HepG2 (cell line): ENCODE measurements at regions not wholly inside any gene's neighbourhood (a gene's known extent, or its start where the extent isn't known, plus 50 kb on each side); places are given as distances from the start of the nearest gene placed in this dataset.

Source experiments
- AKNA ChIP-seq: sonication (generic); formaldehyde crosslinking; IDR thresholded peaks from 2 replicates; pipeline ENCODE4 v1.4.0; 2020; ENCODE audit warnings: missing genetic modification reagents, borderline replicate concordance
- CBX2 ChIP-seq, 2 experiments: fragments of 200-600 bp in 1 of 2; sonication (generic); formaldehyde crosslinking in 1 of 2; IDR thresholded peaks; 2 replicates each; pipeline versions ENCODE4 v1.7.0 to v1.8.1; 2018 to 2022; ENCODE audit warnings: low read depth in 2 of 2, low read length in 1 of 2, mild to moderate bottlenecking in 1 of 2, missing genetic modification reagents in 1 of 2
- EZH2 ChIP-seq: conservative IDR thresholded peaks from 2 replicates; pipeline ENCODE4 v1.6.1; 2012; ENCODE audit warnings: mild to moderate bottlenecking, low read depth, low read length, moderate library complexity
- MXI1 ChIP-seq: IDR thresholded peaks from 3 replicates; pipeline ENCODE4 v1.6.1; 2012; ENCODE audit warnings: low read depth, low read length, inconsistent platforms, borderline replicate concordance
- PHB2 ChIP-seq: fragments of 450-650 bp; IDR thresholded peaks from 2 replicates; pipeline ENCODE4 v1.6.1; 2018; ENCODE audit not compliant: partially characterized antibody
- PRDM15 ChIP-seq: sonication (generic); formaldehyde crosslinking; IDR thresholded peaks from 2 replicates; pipeline ENCODE4 v1.4.0; 2020; ENCODE audit warnings: missing genetic modification reagents
- RAD21 ChIP-seq: fragments of 450-650 bp; formaldehyde crosslinking; IDR thresholded peaks from 2 replicates; pipeline ENCODE4 v1.5.0; 2020; ENCODE audit warnings: mild to moderate bottlenecking
- RCOR2 ChIP-seq: IDR thresholded peaks from 2 replicates; pipeline ENCODE4 v1.6.1; 2016; ENCODE audit warnings: missing biosample characterization, missing genetic modification reagents
- ZNF136 ChIP-seq: sonication (generic); formaldehyde crosslinking; IDR thresholded peaks from 2 replicates; pipeline ENCODE4 v1.8.1; 2022; ENCODE audit warnings: low read depth, mild to moderate bottlenecking, moderate library complexity, missing genetic modification reagents
- ZNF18 ChIP-seq: sonication (generic); formaldehyde crosslinking; IDR thresholded peaks from 2 replicates; pipeline ENCODE4 v1.8.0; 2022; ENCODE audit warnings: mild to moderate bottlenecking, missing genetic modification reagents; ENCODE audit not compliant: insufficient replicate concordance

GRCh38 chr2:224143526-224143925, 104.4 kb upstream of the SERPINE2 start:
- TF ChIP-seq ZNF136 (CRISPR knock-in tag) (no peak), RCOR2 (no peak), MXI1 (no peak), CBX2 (IDR thresholded peaks at IDR 0.05; ENCODE audit: low read depth, low read length) (no peak), CBX2 (CRISPR knock-in tag; IDR thresholded peaks at IDR 0.05; ENCODE audit: low read depth) (no peak), PRDM15 (no peak), RAD21 (CRISPR knock-in tag) (no peak), ZNF18 (CRISPR knock-in tag) (no peak), PHB2 (no peak), AKNA (CRISPR knock-in tag) (no peak), EZH2 (no peak)
